NB4 (cell line): ENCODE measurements at regions not wholly inside any gene's neighbourhood (a gene's known extent, or its start where the extent isn't known, plus 50 kb on each side); places are given as distances from the start of the nearest gene placed in this dataset.

ENCODE experiments used
- POLR2A ChIP-seq: IDR thresholded peaks from 2 replicates; pipeline ENCODE4 v1.6.1; 2011; ENCODE audit warnings: mild to moderate bottlenecking; ENCODE audit not compliant: insufficient read length; ENCODE audit errors: extremely low read depth
- TF ChIP-seq, protein P1 (sequence below): IDR thresholded peaks from 2 replicates; pipeline ENCODE4 v1.6.1; 2011; ENCODE audit warnings: low read depth, low read length
- TF ChIP-seq, protein P2 (sequence below): IDR thresholded peaks from one replicate; pipeline ENCODE4 v1.5.1; 2012; ENCODE audit warnings: low read depth, low read length

DNA sequence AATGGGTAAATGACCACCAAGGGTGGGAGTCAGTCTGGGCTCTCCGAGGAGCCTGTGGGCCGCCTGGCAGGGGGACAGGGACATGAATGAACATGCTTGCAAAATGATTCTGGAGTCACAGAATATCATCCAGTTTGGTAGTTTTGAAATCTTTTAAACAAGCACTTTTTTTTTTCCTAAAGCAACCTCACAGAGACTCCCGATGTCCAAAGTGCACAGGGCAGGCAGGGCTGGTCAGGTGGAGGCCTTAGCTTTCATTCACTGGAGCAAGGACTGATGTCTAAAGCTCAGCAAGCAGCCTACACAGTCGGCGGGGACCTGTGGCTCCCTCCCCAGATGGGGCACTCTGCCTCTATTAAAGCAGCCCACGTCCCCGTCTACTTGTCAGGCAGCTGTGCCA, 402.9 kb downstream of the PPP1R2C start:
- TF ChIP-seq, protein P1, sequence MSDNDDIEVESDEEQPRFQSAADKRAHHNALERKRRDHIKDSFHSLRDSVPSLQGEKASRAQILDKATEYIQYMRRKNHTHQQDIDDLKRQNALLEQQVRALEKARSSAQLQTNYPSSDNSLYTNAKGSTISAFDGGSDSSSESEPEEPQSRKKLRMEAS = no peak
- TF ChIP-seq, protein P2, sequence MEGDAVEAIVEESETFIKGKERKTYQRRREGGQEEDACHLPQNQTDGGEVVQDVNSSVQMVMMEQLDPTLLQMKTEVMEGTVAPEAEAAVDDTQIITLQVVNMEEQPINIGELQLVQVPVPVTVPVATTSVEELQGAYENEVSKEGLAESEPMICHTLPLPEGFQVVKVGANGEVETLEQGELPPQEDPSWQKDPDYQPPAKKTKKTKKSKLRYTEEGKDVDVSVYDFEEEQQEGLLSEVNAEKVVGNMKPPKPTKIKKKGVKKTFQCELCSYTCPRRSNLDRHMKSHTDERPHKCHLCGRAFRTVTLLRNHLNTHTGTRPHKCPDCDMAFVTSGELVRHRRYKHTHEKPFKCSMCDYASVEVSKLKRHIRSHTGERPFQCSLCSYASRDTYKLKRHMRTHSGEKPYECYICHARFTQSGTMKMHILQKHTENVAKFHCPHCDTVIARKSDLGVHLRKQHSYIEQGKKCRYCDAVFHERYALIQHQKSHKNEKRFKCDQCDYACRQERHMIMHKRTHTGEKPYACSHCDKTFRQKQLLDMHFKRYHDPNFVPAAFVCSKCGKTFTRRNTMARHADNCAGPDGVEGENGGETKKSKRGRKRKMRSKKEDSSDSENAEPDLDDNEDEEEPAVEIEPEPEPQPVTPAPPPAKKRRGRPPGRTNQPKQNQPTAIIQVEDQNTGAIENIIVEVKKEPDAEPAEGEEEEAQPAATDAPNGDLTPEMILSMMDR = no peak
- TF ChIP-seq POLR2A = no peak
